GM19395 (cell line): ENCODE measurements at regions not wholly inside any gene's neighbourhood (a gene's known extent, or its start where the extent isn't known, plus 50 kb on each side); places are given as distances from the start of the nearest gene placed in this dataset.

Experiments used
- ATAC-seq: cut with Tn5 transposase; IDR thresholded peaks from one replicate; pipeline ENCODE4 v1.9.1; 2021; ENCODE audit warnings: mild to moderate bottlenecking, moderate library complexity; ENCODE audit not compliant: unreplicated experiment

- no peak for ATAC-seq
These were observed 773.2 kb downstream of the OTOL1 start for GRCh38 chr3:162269636-162270458.

- ATAC-seq: no peak
These were observed 777.5 kb downstream of the OTOL1 start for GRCh38 chr3:162274070-162274469.

GRCh38 chr3:162278834-162279233 is 782.2 kb downstream of the OTOL1 start:
- ATAC-seq: no peak

- ATAC-seq: no peak
These were observed 788.7 kb downstream of the OTOL1 start for GRCh38 chr3:162285259-162285658.

GRCh38 chr3:162287600-162287999 is 791.0 kb downstream of the OTOL1 start:
- no peak for ATAC-seq

GRCh38 chr3:162292409-162292808 is 795.8 kb downstream of the OTOL1 start:
- no peak for ATAC-seq

- no peak for ATAC-seq
These were observed 798.8 kb downstream of the OTOL1 start for GRCh38 chr3:162295323-162295983.

GRCh38 chr3:162302983-162303624 is 806.5 kb downstream of the OTOL1 start:
- no peak for ATAC-seq

GRCh38 chr3:162317046-162317445 is 820.4 kb downstream of the OTOL1 start:
- no peak for ATAC-seq

- ATAC-seq: no peak
These were observed 832.0 kb downstream of the OTOL1 start for GRCh38 chr3:162328649-162329048.

- no peak for ATAC-seq
These were observed 832.9 kb downstream of the OTOL1 start for GRCh38 chr3:162329514-162329913.

- no peak for ATAC-seq
These were observed 835.7 kb downstream of the OTOL1 start for GRCh38 chr3:162332344-162332743.

GRCh38 chr3:162334537-162334936 is 837.9 kb downstream of the OTOL1 start:
- ATAC-seq: no peak

GRCh38 chr3:162337630-162338029 is 841.0 kb downstream of the OTOL1 start:
- ATAC-seq: no peak

- no peak for ATAC-seq
These were observed 841.9 kb downstream of the OTOL1 start for GRCh38 chr3:162338514-162338913.

GRCh38 chr3:162348912-162349311 is 852.3 kb downstream of the OTOL1 start:
- no peak for ATAC-seq

- no peak for ATAC-seq
These were observed 856.8 kb downstream of the OTOL1 start for GRCh38 chr3:162353414-162353813.

GRCh38 chr3:162354356-162354755 is 857.7 kb downstream of the OTOL1 start:
- no peak for ATAC-seq

- ATAC-seq: no peak
These were observed 868.6 kb downstream of the OTOL1 start for GRCh38 chr3:162365066-162365719.

GRCh38 chr3:162366166-162366766 is 869.7 kb downstream of the OTOL1 start:
- no peak for ATAC-seq
